ENCODE measurements at regions not wholly inside any gene's neighbourhood (a gene's known extent, or its start where the extent isn't known, plus 50 kb on each side); places are given as distances from the start of the nearest gene placed in this dataset.

- CTCF ChIA-PET, result no interaction called here
- no peak for TF ChIP-seq CTCF (IDR thresholded peaks at IDR 0.05; ENCODE audit: insufficient read depth, low read depth, low read length)
- POLR2A ChIA-PET, result no interaction called here
- no peaks in the 10 kb centered on the region for H3K36me3 ChIP-seq (ENCODE audit: control insufficient read depth, insufficient read depth, low read length)
- no peak for DNase-seq (ENCODE audit: low read depth)
- no peak overlapping the region for H3K4me3 ChIP-seq (ENCODE audit: low read depth, low read length)
- H3K27me3 ChIP-seq (ENCODE audit: control insufficient read depth, insufficient read depth, low read length), result no peaks in the 10 kb centered on the region
Observed at GRCh38 chr14:46717211-46717610, 65.6 kb upstream of the RPL10L start.

Data from BJ (cell line).